ENCODE measurements at regions not wholly inside any gene's neighbourhood (a gene's known extent, or its start where the extent isn't known, plus 50 kb on each side); places are given as distances from the start of the nearest gene placed in this dataset.

GRCh38 chr4:144902614-144903013, 195.4 kb downstream of the ANAPC10 start:
- in situ Hi-C loops (cut with HindIII; ENCODE audit: low sequenced_read_pairs): loop anchor here (5.0 kb wide), 1 partner anchor 45 kb away; no protein-coding TSS in a partner anchor

DNA sequence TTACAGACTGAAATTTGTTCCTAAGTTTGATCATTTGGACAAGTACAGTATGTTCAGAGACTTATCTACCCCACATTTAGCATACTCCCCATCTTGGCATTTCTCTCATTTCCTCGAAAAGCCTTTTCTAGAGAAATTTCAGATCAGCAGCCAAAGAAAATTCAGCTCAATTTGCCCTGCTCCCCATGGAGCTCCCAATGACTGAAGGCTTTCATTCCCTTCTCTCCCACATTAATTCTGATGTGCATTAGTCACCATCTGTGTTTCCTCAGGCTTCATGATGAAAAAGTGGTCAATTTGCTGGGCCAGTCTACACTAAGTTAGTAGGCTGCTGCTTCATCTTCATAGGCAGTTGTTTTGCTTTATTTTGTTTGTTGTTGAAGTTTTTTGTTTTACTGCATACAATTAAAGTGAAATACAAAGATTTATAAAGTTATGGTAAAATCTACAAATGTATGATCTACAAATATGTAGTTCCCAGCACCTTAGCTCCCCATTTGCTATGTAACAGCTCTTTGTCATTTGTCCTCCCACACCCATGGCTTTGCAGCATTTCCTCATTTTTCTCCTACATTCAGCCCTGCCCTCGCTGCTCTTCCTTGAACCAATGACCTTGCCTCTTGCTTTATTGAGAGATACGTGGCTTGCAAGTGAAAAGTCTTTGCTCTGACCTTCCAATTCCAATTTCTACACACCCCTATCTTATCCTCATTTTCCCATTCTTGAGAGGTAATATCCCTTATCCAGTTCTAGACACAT, 193.9 kb downstream of the ANAPC10 start:
- in situ Hi-C loops (cut with HindIII; ENCODE audit: low sequenced_read_pairs): loop anchor here (5.0 kb wide), 1 partner anchor 43 kb away; no protein-coding TSS in a partner anchor

GRCh38 chr4:144905286-144905685, 192.7 kb downstream of the ANAPC10 start:
- in situ Hi-C loops (cut with HindIII; ENCODE audit: low sequenced_read_pairs): no loop called here

DNA sequence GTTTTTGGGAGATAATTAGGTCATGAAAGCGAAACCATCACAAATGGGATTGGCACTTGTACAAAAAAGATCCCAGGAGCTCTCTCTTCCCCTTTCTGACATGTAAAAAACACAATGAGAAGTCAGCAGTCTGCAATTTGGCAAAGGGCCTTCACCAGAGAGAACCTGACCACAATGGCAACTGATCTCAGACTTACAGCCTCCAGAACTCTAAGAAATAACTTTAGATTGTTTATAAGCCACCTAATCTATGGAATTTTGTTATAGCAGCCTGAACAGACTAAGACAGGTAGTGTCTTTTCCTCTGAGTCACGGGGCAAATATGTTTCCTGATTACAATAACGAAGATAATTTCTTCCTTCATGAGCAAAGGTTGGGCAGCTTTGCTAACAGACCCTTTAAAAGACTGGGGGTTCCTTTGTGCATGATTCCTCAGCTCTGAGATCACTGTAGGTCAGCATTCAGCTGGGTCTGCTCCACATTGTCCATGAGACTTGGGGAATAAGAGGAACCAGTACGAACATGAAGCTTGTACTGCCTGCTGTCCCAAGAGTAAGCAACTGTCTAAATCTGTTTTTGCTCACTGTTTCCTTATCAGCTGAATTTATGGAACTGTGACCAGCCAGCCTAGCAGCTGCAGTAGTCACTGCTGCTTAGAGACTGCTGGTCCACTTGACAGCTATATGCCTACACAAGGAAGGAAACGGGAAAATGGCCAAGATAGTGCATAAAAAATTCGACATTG, 191.6 kb downstream of the ANAPC10 start:
- in situ Hi-C loops (cut with HindIII; ENCODE audit: low sequenced_read_pairs): no loop called here

GRCh38 chr4:144910723-144911122, 187.3 kb downstream of the ANAPC10 start:
- in situ Hi-C loops (cut with HindIII; ENCODE audit: low sequenced_read_pairs): no loop called here

Data from endothelial cell of hepatic sinusoid (primary cell).